Hepatocyte (in vitro differentiated cells): ENCODE measurements at regions not wholly inside any gene's neighbourhood (a gene's known extent, or its start where the extent isn't known, plus 50 kb on each side); places are given as distances from the start of the nearest gene placed in this dataset.

ENCODE experiments used
- CTCF ChIP-seq: fragments of 200-600 bp; sonication (generic); IDR thresholded peaks from 2 replicates; pipeline ENCODE4 v1.5.1; 2016; ENCODE audit warnings: antibody characterized with exemption, mild to moderate bottlenecking; ENCODE audit not compliant: poor library complexity
- EZH2phosphoT487 ChIP-seq: fragments of 200-600 bp; sonication (generic); IDR thresholded peaks from one replicate; pipeline ENCODE4 v1.6.1; 2018; ENCODE audit warnings: antibody characterized with exemption, mild to moderate bottlenecking, low read depth, moderate library complexity; ENCODE audit not compliant: unreplicated experiment, severe bottlenecking

GRCh38 chrX:39996536-39996935 lies 101.2 kb downstream of the BCOR start:
- TF ChIP-seq EZH2phosphoT487 (no peak), CTCF (no peak)
